H1 (cell line): ENCODE measurements at regions not wholly inside any gene's neighbourhood (a gene's known extent, or its start where the extent isn't known, plus 50 kb on each side); places are given as distances from the start of the nearest gene placed in this dataset.

Experiments
- CTCF ChIA-PET: fragments of 300-600 bp; sonication (Branson Sonifier 250); formaldehyde crosslinking; loops from one replicate; lab custom pipeline; 2021; ENCODE audit not compliant: partially characterized antibody; lab: Charles Lee
- POLR2A ChIA-PET: fragments of 300-600 bp; sonication (Branson Sonifier 250); formaldehyde crosslinking; loops from one replicate; lab custom pipeline; 2021; ENCODE audit warnings: inconsistent platforms; ENCODE audit not compliant: partially characterized antibody; lab: Charles Lee
- DNase-seq, 2 experiments: peaks; one replicate each; pipeline versions ENCODE4 v3.0.0 to v3.0.0-alpha.2; 2010 to 2022; ENCODE audit warnings: low spot score in 2 of 2, low read depth in 1 of 2, mixed read lengths in 1 of 2
- FAIRE-seq: peaks from 2 replicates; lab custom pipeline; 2011; peaks lifted over from hg19 to GRCh38; lab: Jason Lieb, UNC
- H2AFZ ChIP-seq: 2 replicates; pipeline ENCODE4 v1.8.1; 2012; ENCODE audit warnings: low read length, inconsistent platforms
- H2AK5ac ChIP-seq: 2 replicates; pipeline ENCODE4 v1.6.1; 2013; ENCODE audit warnings: low read depth, low read length
- H2BK120ac ChIP-seq: replicated peaks from 2 replicates; pipeline ENCODE3; 2013; ENCODE audit warnings: low read depth, low read length, inconsistent platforms
- H2BK12ac ChIP-seq: 2 replicates; pipeline ENCODE4 v1.6.1; 2013; ENCODE audit warnings: low read depth, low read length
- H2BK15ac ChIP-seq: 2 replicates; pipeline ENCODE4 v1.6.1; 2013; ENCODE audit warnings: low read length
- H2BK20ac ChIP-seq: 2 replicates; pipeline ENCODE4 v1.6.1; 2013; ENCODE audit warnings: low read length
- H2BK5ac ChIP-seq: 2 replicates; pipeline ENCODE4 v1.6.1; 2013; ENCODE audit warnings: low read depth, low read length
- H3K14ac ChIP-seq: 2 replicates; pipeline ENCODE4 v1.6.1; 2013; ENCODE audit warnings: inconsistent platforms; ENCODE audit not compliant: insufficient read length
- H3K18ac ChIP-seq: 2 replicates; pipeline ENCODE4 v1.6.1; 2013; ENCODE audit warnings: low read length; ENCODE audit errors: extremely low read depth
- H3K23ac ChIP-seq: 2 replicates; pipeline ENCODE4 v1.6.1; 2013; ENCODE audit warnings: inconsistent platforms; ENCODE audit not compliant: insufficient read length
- H3K23me2 ChIP-seq: 2 replicates; pipeline ENCODE4 v1.6.1; 2013; ENCODE audit warnings: low read depth, low read length
- H3K27ac ChIP-seq: 2 replicates; pipeline ENCODE4 v1.6.1; 2011; ENCODE audit warnings: low read depth, low read length, inconsistent platforms
- H3K27me3 ChIP-seq, 4 experiments: replicated peaks in 1 of 4; 1 replicate in 1 of 4; 2 replicates in 3 of 4; pipeline versions ENCODE4 v1.6.1 to v1.8.1; 2011 to 2013; ENCODE audit warnings: low read length in 3 of 4, mild to moderate bottlenecking in 3 of 4, inconsistent platforms in 2 of 4, mixed read lengths in 2 of 4, moderate library complexity in 1 of 4; ENCODE audit not compliant: control insufficient read depth in 3 of 4, insufficient read depth in 3 of 4; ENCODE audit errors: extremely low read depth in 1 of 4
- H3K36me3 ChIP-seq, 4 experiments: 2 replicates each; pipeline versions ENCODE4 v1.6.1 to v1.8.1; 2011 to 2013; ENCODE audit warnings: mild to moderate bottlenecking in 4 of 4, low read length in 3 of 4, moderate library complexity in 2 of 4, control low read depth in 1 of 4, inconsistent platforms in 1 of 4; ENCODE audit not compliant: insufficient read depth in 4 of 4, control insufficient read depth in 2 of 4
- H3K4ac ChIP-seq: replicated peaks from 2 replicates; pipeline ENCODE3; 2013; ENCODE audit warnings: low read length, low read depth, mixed read lengths, inconsistent platforms; ENCODE audit not compliant: insufficient read length
- H3K4me1 ChIP-seq, 4 experiments: replicated peaks in 1 of 4; 1 replicate in 1 of 4; 2 replicates in 3 of 4; pipeline versions ENCODE4 v1.6.1 to v1.8.1; 2011 to 2013; ENCODE audit warnings: low read length in 3 of 4, inconsistent platforms in 2 of 4, mixed read lengths in 1 of 4; ENCODE audit not compliant: insufficient read depth in 4 of 4, control insufficient read depth in 3 of 4
- H3K4me2 ChIP-seq, 2 experiments: 2 replicates each; pipeline versions ENCODE4 v1.6.1 to v1.8.1; 2011 to 2013; ENCODE audit warnings: low read depth in 2 of 2, low read length in 2 of 2, control low read depth in 1 of 2, inconsistent platforms in 1 of 2, mild to moderate bottlenecking in 1 of 2; ENCODE audit not compliant: insufficient read depth in 1 of 2
- H3K4me3 ChIP-seq, 4 experiments: fragments of 200-600, 300-600 bp in 1 of 4; sonication (generic), shearing (Covaris generic), sonication (Bioruptor Twin) in 1 of 4; 2 replicates each; pipeline versions ENCODE4 v1.5.1 to v1.8.1; 2011 to 2016; ENCODE audit warnings: low read length in 4 of 4, low read depth in 3 of 4, control low read depth in 2 of 4, inconsistent platforms in 2 of 4, mild to moderate bottlenecking in 2 of 4, mixed read lengths in 1 of 4, moderate library complexity in 1 of 4; ENCODE audit not compliant: insufficient read depth in 2 of 4; ENCODE audit errors: extremely low read depth in 1 of 4
- H3K56ac ChIP-seq: replicated peaks from 2 replicates; pipeline ENCODE3; 2013; ENCODE audit warnings: low read depth, mild to moderate bottlenecking, mixed read lengths, low read length, inconsistent platforms; ENCODE audit not compliant: insufficient read length
- H3K79me1 ChIP-seq: 2 replicates; pipeline ENCODE4 v1.6.1; 2013; ENCODE audit warnings: low read depth, low read length, control low read depth
- H3K79me2 ChIP-seq, 2 experiments: 2 replicates each; pipeline versions ENCODE4 v1.6.1 to v1.8.1; 2012 to 2013; ENCODE audit warnings: low read length in 2 of 2, mild to moderate bottlenecking in 2 of 2, inconsistent platforms in 1 of 2; ENCODE audit not compliant: insufficient read depth in 2 of 2, control insufficient read depth in 1 of 2
- H3K9ac ChIP-seq, 4 experiments: replicated peaks in 1 of 4; 1 replicate in 1 of 4; 2 replicates in 3 of 4; pipeline versions ENCODE4 v1.6.1 to v1.8.1; 2011 to 2013; ENCODE audit warnings: low read depth in 3 of 4, low read length in 3 of 4, control low read depth in 2 of 4, mild to moderate bottlenecking in 2 of 4, moderate library complexity in 2 of 4, inconsistent platforms in 1 of 4; ENCODE audit errors: extremely low read depth in 1 of 4
- H3K9me3 ChIP-seq, 2 experiments: 2 replicates each; pipeline versions ENCODE4 v1.6.1 to v1.8.1; 2012 to 2013; ENCODE audit warnings: mild to moderate bottlenecking in 2 of 2, moderate library complexity in 2 of 2, control low read depth in 1 of 2, inconsistent platforms in 1 of 2, low read depth in 1 of 2, low read length in 1 of 2, mixed read lengths in 1 of 2; ENCODE audit not compliant: insufficient read depth in 2 of 2
- H4K20me1 ChIP-seq, 2 experiments: replicated peaks in 1 of 2; 2 replicates each; pipeline versions ENCODE3 to v1.8.1; 2011 to 2013; ENCODE audit warnings: inconsistent platforms in 2 of 2, low read length in 2 of 2, mild to moderate bottlenecking in 1 of 2; ENCODE audit not compliant: insufficient read depth in 2 of 2, control insufficient read depth in 1 of 2
- H4K5ac ChIP-seq: 2 replicates; pipeline ENCODE4 v1.6.1; 2013; ENCODE audit warnings: low read length, low read depth, mixed read lengths, inconsistent platforms; ENCODE audit not compliant: insufficient read length
- H4K8ac ChIP-seq: 2 replicates; pipeline ENCODE4 v1.8.0; 2013; ENCODE audit warnings: mild to moderate bottlenecking, moderate library complexity, low read length, inconsistent platforms; ENCODE audit not compliant: insufficient read depth; ENCODE audit errors: extremely low read depth
- H4K91ac ChIP-seq: replicated peaks from 2 replicates; pipeline ENCODE3; 2013; ENCODE audit warnings: low read length, mixed read lengths, inconsistent platforms; ENCODE audit not compliant: insufficient read length
- BCL11A ChIP-seq, 2 experiments: IDR thresholded peaks; one replicate each; pipeline ENCODE4 v1.6.1; 2011; ENCODE audit warnings: low read depth in 2 of 2, low read length in 2 of 2, mild to moderate bottlenecking in 2 of 2
- CEBPB ChIP-seq: IDR thresholded peaks from 2 replicates; pipeline ENCODE4 v1.6.1; 2012; ENCODE audit warnings: low read depth, low read length
- CREB1 ChIP-seq: IDR thresholded peaks from 2 replicates; pipeline ENCODE4 v1.6.1; 2012; ENCODE audit warnings: inconsistent platforms
- CTBP2 ChIP-seq: IDR thresholded peaks from 2 replicates; pipeline ENCODE4 v1.7.0; 2011; ENCODE audit warnings: borderline replicate concordance, mild to moderate bottlenecking, moderate library complexity, mixed read lengths, low read length; ENCODE audit not compliant: insufficient read depth, insufficient read length
- KDM4A ChIP-seq: IDR thresholded peaks from one replicate; pipeline ENCODE4 v1.7.1; 2012; ENCODE audit warnings: low read depth, mild to moderate bottlenecking, moderate library complexity, low read length, inconsistent platforms; ENCODE audit not compliant: severe bottlenecking
- PHF8 ChIP-seq: fragments of 200-600 bp; sonication (generic); conservative IDR thresholded peaks from 2 replicates; pipeline ENCODE4 v1.7.1; 2012; ENCODE audit warnings: low read depth, mild to moderate bottlenecking, inconsistent platforms, low read length, moderate library complexity
- POLR2A ChIP-seq, 2 experiments: IDR thresholded peaks; 1 replicate in 1 of 2; 2 replicates in 1 of 2; pipeline ENCODE4 v1.6.1; 2011; ENCODE audit warnings: low read depth in 2 of 2, low read length in 2 of 2, mild to moderate bottlenecking in 2 of 2; ENCODE audit errors: control extremely low read depth in 1 of 2
- POU5F1 ChIP-seq: IDR thresholded peaks from 2 replicates; pipeline ENCODE4 v1.6.1; 2011; ENCODE audit warnings: low read depth, mild to moderate bottlenecking, low read length, moderate library complexity
- RFX5 ChIP-seq: IDR thresholded peaks from 2 replicates; pipeline ENCODE4 v1.6.1; 2011; ENCODE audit warnings: low read depth, low read length, improper control_type of control experiment, borderline replicate concordance
- SUZ12 ChIP-seq: fragments of 200-600 bp; sonication (generic); IDR thresholded peaks from 2 replicates; pipeline ENCODE4 v1.6.1; 2012; ENCODE audit warnings: mild to moderate bottlenecking, inconsistent platforms, low read length, moderate library complexity, mixed read lengths
- TAF1 ChIP-seq: IDR thresholded peaks from 2 replicates; pipeline ENCODE4 v1.6.1; 2011; ENCODE audit warnings: mild to moderate bottlenecking, low read depth, low read length
- YY1 ChIP-seq: IDR thresholded peaks from 2 replicates; pipeline ENCODE4 v1.6.1; 2011; ENCODE audit warnings: low read depth, mild to moderate bottlenecking, low read length
- WGBS, 2 experiments: shearing (Covaris generic) in 1 of 2; methylation state at CpG; one replicate each; pipeline versions ENCODE4 v1.1.6 to v1.1.7; 2013 to 2015; ENCODE audit warnings: low lambda C conversion rate in 2 of 2, mixed read lengths in 2 of 2, inconsistent platforms in 1 of 2, low coverage in 1 of 2, missing lambda C conversion rate in 1 of 2; ENCODE audit not compliant: insufficient replicate concordance in 2 of 2, insufficient coverage in 1 of 2, insufficient read length in 1 of 2; ENCODE audit errors: extremely low coverage in 1 of 2, missing lambda C conversion rate in 1 of 2; 5-methylcytosine and 5-hydroxymethylcytosine counted together
- TF ChIP-seq, protein P1 (sequence below): IDR thresholded peaks from 2 replicates; pipeline ENCODE4 v1.6.1; 2012; ENCODE audit warnings: inconsistent platforms

- no peak overlapping the region for H3K4ac ChIP-seq
- H3K23ac ChIP-seq, result no peak overlapping the region
- no peak overlapping the region for H2BK15ac ChIP-seq
- H3K79me1 ChIP-seq, result no peaks in the 10 kb centered on the region
- H3K79me2 ChIP-seq, result no peaks in the 10 kb centered on the region
- no peak overlapping the region for H3K4me3 ChIP-seq
- H4K20me1 ChIP-seq, result no peaks in the 10 kb centered on the region
- H2BK20ac ChIP-seq, result no peak overlapping the region
- H3K36me3 ChIP-seq, result no peaks in the 10 kb centered on the region
- no peaks in the 10 kb centered on the region for H3K27me3 ChIP-seq
- no peak overlapping the region for H2AK5ac ChIP-seq
- no peak overlapping the region for H3K9ac ChIP-seq
- no peak overlapping the region for H3K14ac ChIP-seq
- WGBS, 2 experiments, result 89% methylated on average over 2 of the region's 2 CpGs; no CpG with 5 or more reads in 1 of the 2 experiments
- no peak overlapping the region for H4K5ac ChIP-seq
- DNase-seq (no peak), FAIRE-seq (no peak)
- H4K91ac ChIP-seq, result no peak overlapping the region
- no peak overlapping the region for H2BK12ac ChIP-seq
- H2AFZ ChIP-seq, result no peak overlapping the region
- H3K56ac ChIP-seq, result no peak overlapping the region
- POLR2A ChIA-PET, result no interaction called here
- H2BK120ac ChIP-seq, result no peak overlapping the region
- no peak overlapping the region for H3K27ac ChIP-seq
- peaks cover 53 to 72% of the 10 kb centered on the region in 2 experiments for H3K9me3 ChIP-seq
- no peak overlapping the region for H2BK5ac ChIP-seq
- H3K4me1 ChIP-seq, result no peaks in the 10 kb centered on the region
- peaks cover 2% of the 10 kb centered on the region; the same call in 1 of the 2 replicates for H3K23me2 ChIP-seq
- no peak overlapping the region for H4K8ac ChIP-seq
- CTCF ChIA-PET, result interaction anchor here (0.5 kb wide), 1 partner anchor 1759 kb away, joined by 6 read pairs; no protein-coding TSS in a partner anchor
- no peak overlapping the region for H3K4me2 ChIP-seq
- H3K18ac ChIP-seq, result no peak overlapping the region
- no peak for TF ChIP-seq RFX5
- no peak for TF ChIP-seq KDM4A
- no peak for TF ChIP-seq PHF8
- TF ChIP-seq POLR2A (IDR thresholded peaks at IDR 0.05; ENCODE audit: control extremely low read depth in 1 of 2, low read depth in 2 of 2, low read length in 2 of 2), result no peak
- TF ChIP-seq CEBPB, result no peak
- TF ChIP-seq YY1, result no peak
- TF ChIP-seq BCL11A (IDR thresholded peaks at IDR 0.05; ENCODE audit: low read depth in 2 of 2, low read length in 2 of 2), result no peak
- TF ChIP-seq, protein P1, sequence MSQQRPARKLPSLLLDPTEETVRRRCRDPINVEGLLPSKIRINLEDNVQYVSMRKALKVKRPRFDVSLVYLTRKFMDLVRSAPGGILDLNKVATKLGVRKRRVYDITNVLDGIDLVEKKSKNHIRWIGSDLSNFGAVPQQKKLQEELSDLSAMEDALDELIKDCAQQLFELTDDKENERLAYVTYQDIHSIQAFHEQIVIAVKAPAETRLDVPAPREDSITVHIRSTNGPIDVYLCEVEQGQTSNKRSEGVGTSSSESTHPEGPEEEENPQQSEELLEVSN, result no peak
- no peak for TF ChIP-seq SUZ12
- TF ChIP-seq TAF1, result no peak
- no peak for TF ChIP-seq CREB1
- TF ChIP-seq CTBP2, result no peak
- TF ChIP-seq POU5F1, result no peak
Observed at GRCh38 chr4:18296411-18296810, 274.9 kb upstream of the LCORL start.
